Adrenal gland (tissue), 5 donors: ENCODE measurements at regions not wholly inside any gene's neighbourhood (a gene's known extent, or its start where the extent isn't known, plus 50 kb on each side); places are given as distances from the start of the nearest gene placed in this dataset.

Experiments used
- CTCF ChIP-seq, 6 experiments: fragments of 450-650 bp in 4 of 6; fragments of 200-600 bp in 2 of 6; sonication (generic) in 1 of 6; IDR thresholded peaks; 1 replicate in 5 of 6; 2 replicates in 1 of 6; pipeline versions ENCODE4 v1.5.1 to v1.8.0; 2016 to 2021; ENCODE audit warnings: antibody characterized with exemption in 6 of 6, mild to moderate bottlenecking in 2 of 6, moderate library complexity in 1 of 6
- POLR2A ChIP-seq, 2 donors: fragments of 450-650 bp; IDR thresholded peaks; one replicate each; pipeline ENCODE4 v1.6.1; 2017; ENCODE audit warnings: antibody characterized with exemption in 2 of 2, mild to moderate bottlenecking in 2 of 2, moderate library complexity in 1 of 2
- donor health status: DM: no; HTN: no; CAD: no.

GRCh38 chr12:19005257-19005801 lies 124.2 kb upstream of the PLEKHA5 start:
- no peak for TF ChIP-seq CTCF (IDR thresholded peaks at IDR 0.05)
- no peak for TF ChIP-seq POLR2A (IDR thresholded peaks at IDR 0.05)
